Prostate gland (tissue), 2 donors: ENCODE measurements at regions not wholly inside any gene's neighbourhood (a gene's known extent, or its start where the extent isn't known, plus 50 kb on each side); places are given as distances from the start of the nearest gene placed in this dataset.

Experiments used
- CTCF ChIP-seq, 4 experiments: fragments of 200-600 bp in 2 of 4; fragments of 450-650 bp in 2 of 4; sonication (generic) in 2 of 4; IDR thresholded peaks; 1 replicate in 3 of 4; 2 replicates in 1 of 4; pipeline ENCODE4 v1.5.1; 2016 to 2019; ENCODE audit warnings: antibody characterized with exemption in 4 of 4, mild to moderate bottlenecking in 2 of 4, moderate library complexity in 2 of 4
- POLR2AphosphoS5 ChIP-seq: sonication (generic); formaldehyde crosslinking; IDR thresholded peaks from one replicate; pipeline ENCODE4 v1.6.1; 2017; ENCODE audit warnings: antibody characterized with exemption

- no peak for TF ChIP-seq CTCF (IDR thresholded peaks at IDR 0.05)
- TF ChIP-seq POLR2AphosphoS5 = no peak
Measured at GRCh38 chr17:72376526-72377345, 255.9 kb downstream of the SOX9 start.
